ENCODE measurements at regions not wholly inside any gene's neighbourhood (a gene's known extent, or its start where the extent isn't known, plus 50 kb on each side); places are given as distances from the start of the nearest gene placed in this dataset.
"Not testable (repeated sequence)": the region's sequence is repeated elsewhere in the genome, so short reads cannot be mapped to it uniquely, and the experiment has no call there.

DNA sequence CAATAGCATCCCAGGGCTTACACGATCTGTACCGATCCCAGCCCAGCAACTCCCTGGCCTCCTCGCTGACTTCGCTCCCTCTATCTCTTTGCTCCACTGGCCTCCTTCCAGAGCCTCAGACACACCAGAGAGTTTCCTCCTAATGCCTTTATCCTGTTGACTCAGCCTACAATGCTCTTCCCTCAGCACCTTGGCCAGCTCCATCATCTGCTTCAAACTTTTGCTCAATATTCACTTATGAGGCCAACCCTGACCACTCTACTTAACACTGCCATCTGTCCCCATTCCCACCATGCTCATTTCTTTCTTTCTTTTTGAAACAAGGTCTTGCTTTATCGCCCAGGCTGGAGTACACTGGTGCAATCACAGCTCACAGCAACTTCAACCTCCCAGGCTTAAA lies 180.9 kb downstream of the CEP170 start:
- H3K27ac Mint-ChIP-seq (ENCODE audit: unreplicated experiment); H3K9me3 Mint-ChIP-seq (ENCODE audit: low read depth); H3K4me3 Mint-ChIP-seq (ENCODE audit: unreplicated experiment); DNase-seq (ENCODE audit: low spot score); H3K4me1 Mint-ChIP-seq (ENCODE audit: low read depth); H3K27me3 Mint-ChIP-seq (ENCODE audit: low read depth); H3K36me3 Mint-ChIP-seq (ENCODE audit: low read depth): not testable (repeated sequence)

DNA sequence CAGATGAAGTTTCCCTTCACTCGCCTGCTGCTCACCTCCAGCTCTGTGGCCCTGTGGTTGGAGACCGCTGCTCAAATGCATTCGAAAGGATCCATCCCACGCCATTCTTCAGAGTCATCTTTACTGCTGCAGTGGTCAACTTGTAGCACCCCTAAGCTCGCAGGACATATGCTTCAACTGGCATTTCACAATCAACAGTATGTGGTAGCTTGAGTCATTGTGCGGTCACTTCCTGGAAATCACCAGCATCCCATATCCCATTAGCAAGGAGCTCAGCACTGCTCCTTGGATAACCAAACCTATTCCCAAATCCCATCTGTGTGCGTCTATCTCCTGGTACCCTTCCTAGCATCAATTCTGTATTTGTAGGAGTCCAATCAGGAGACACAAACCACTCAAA lies 188.0 kb downstream of the CEP170 start:
- not testable (repeated sequence) for H3K4me1 Mint-ChIP-seq (ENCODE audit: low read depth); H3K36me3 Mint-ChIP-seq (ENCODE audit: low read depth)

DNA sequence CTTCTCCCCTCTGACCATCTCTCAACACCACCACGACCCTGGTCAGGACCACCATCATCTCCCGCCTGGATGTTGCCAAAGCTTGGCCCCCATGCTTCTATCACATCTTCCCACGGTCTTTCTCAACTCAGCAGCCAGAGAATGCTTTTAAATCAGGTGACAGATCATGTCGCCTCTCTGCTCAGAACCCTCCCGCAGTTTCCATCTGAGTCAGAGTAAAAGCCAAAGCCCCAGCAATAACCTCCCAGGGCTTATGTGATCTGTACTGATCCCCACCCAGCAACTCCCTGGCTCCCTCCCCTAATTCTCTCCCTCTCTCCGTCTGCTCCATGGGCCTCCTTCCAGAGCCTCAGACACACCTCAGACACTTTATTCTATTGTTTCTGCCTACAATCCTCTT lies 193.1 kb downstream of the CEP170 start:
- H3K4me1 Mint-ChIP-seq (ENCODE audit: low read depth); H3K9me3 Mint-ChIP-seq (ENCODE audit: low read depth); H3K27me3 Mint-ChIP-seq (ENCODE audit: low read depth); H3K36me3 Mint-ChIP-seq (ENCODE audit: low read depth); DNase-seq (ENCODE audit: low spot score); H3K27ac Mint-ChIP-seq (ENCODE audit: unreplicated experiment); H3K4me3 Mint-ChIP-seq (ENCODE audit: unreplicated experiment): not testable (repeated sequence)

More for the DNA sequence above, 188.0 kb downstream of the CEP170 start:
- H3K9me3 Mint-ChIP-seq (ENCODE audit: low read depth); H3K27ac Mint-ChIP-seq (ENCODE audit: unreplicated experiment); H3K27me3 Mint-ChIP-seq (ENCODE audit: low read depth); DNase-seq (ENCODE audit: low spot score); H3K4me3 Mint-ChIP-seq (ENCODE audit: unreplicated experiment): not testable (repeated sequence)

DNA sequence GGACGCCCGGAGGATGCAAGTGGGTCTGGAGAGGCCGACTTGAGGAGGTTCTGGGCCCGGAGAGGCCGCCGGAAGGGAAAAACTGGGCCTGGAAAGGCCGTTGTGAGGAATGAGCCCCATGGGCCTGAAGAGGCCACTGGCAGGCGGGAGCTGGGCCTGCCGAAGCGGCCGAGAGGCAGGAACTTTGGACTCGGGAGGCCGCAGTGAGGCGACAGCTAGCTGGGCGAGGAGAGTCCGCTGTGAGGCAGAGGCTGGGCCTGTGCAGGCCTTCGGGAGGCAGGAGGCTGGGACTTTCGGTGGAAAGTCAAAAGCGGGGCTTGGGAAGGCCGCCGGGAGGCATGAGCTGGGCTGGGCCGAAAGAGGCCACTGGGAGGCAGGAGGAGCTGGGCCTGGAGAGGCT lies 199.6 kb downstream of the CEP170 start:
- H3K27me3 Mint-ChIP-seq (ENCODE audit: low read depth); H3K4me3 Mint-ChIP-seq (ENCODE audit: unreplicated experiment): not testable (repeated sequence)

DNA sequence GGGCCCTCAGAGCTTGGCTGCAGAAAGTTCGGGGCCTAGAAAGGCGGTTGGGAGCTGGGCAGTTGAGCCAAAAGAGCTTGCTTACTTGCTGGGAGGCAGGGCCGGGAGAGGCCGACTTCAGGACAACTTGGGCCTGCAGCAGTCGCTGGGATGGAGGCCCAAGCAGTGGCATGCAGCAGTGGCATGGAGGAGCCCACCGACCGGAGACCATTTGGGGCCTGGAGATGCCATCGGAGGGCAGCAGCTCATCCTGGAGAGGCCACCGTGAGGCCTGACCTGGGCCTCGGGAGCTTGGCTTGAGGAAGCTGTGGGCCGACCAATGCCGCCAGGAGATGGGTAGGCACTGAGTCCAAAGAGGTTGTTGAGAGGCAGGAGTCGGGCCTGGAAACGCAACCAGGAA lies 200.0 kb downstream of the CEP170 start:
- not testable (repeated sequence) for H3K9me3 Mint-ChIP-seq (ENCODE audit: low read depth); H3K27ac Mint-ChIP-seq (ENCODE audit: unreplicated experiment); DNase-seq (ENCODE audit: low spot score); H3K4me3 Mint-ChIP-seq (ENCODE audit: unreplicated experiment); H3K4me1 Mint-ChIP-seq (ENCODE audit: low read depth); H3K27me3 Mint-ChIP-seq (ENCODE audit: low read depth); H3K36me3 Mint-ChIP-seq (ENCODE audit: low read depth)

More for the DNA sequence above, 199.6 kb downstream of the CEP170 start:
- H3K4me1 Mint-ChIP-seq (ENCODE audit: low read depth); H3K9me3 Mint-ChIP-seq (ENCODE audit: low read depth); DNase-seq (ENCODE audit: low spot score); H3K36me3 Mint-ChIP-seq (ENCODE audit: low read depth); H3K27ac Mint-ChIP-seq (ENCODE audit: unreplicated experiment): not testable (repeated sequence)

DNA sequence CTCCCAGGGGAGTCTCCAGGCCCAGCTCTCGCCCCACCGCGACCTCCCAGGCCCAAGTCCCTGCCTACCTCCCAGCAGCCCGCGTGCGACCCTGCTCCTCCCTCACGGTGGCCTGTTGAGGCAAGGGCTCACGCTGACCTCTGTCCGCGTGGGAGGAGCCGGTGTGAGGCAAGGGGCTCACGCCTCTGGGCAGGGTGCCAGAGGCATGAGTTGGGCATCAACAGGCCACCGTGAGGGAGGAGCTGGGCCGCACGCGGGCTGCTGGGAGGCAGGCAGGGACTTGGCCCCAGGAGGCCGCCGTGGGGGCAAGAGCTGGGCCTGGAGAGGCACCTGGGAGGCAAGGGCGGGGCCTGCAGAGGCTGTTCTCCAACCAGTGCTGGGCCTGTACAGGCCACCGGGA lies 200.4 kb downstream of the CEP170 start:
- not testable (repeated sequence) for H3K9me3 Mint-ChIP-seq (ENCODE audit: low read depth); H3K27ac Mint-ChIP-seq (ENCODE audit: unreplicated experiment); H3K4me1 Mint-ChIP-seq (ENCODE audit: low read depth); DNase-seq (ENCODE audit: low spot score); H3K36me3 Mint-ChIP-seq (ENCODE audit: low read depth); H3K27me3 Mint-ChIP-seq (ENCODE audit: low read depth); H3K4me3 Mint-ChIP-seq (ENCODE audit: unreplicated experiment)

DNA sequence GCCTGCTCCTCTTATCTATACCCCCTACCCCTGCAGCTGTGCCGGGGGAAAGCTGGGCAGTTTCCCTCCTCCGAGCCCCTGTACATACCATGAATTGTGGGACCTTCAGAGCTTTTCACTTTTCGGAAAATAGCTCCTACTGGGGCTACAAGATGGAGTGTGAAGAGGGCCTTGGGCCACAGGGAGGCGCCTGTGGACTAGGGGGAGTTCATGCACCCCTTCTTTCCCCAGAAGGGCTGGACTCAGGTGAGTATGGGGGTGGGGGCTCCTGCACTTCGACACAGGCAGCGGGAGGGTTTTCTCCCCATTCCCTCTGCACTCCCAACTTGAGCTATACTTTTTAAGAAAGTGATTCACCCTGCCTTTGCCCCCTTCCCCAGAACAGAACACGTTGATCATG lies 202.0 kb downstream of the CEP170 start:
- not testable (repeated sequence) for H3K4me1 Mint-ChIP-seq (ENCODE audit: low read depth); H3K27ac Mint-ChIP-seq (ENCODE audit: unreplicated experiment); H3K36me3 Mint-ChIP-seq (ENCODE audit: low read depth)

DNA sequence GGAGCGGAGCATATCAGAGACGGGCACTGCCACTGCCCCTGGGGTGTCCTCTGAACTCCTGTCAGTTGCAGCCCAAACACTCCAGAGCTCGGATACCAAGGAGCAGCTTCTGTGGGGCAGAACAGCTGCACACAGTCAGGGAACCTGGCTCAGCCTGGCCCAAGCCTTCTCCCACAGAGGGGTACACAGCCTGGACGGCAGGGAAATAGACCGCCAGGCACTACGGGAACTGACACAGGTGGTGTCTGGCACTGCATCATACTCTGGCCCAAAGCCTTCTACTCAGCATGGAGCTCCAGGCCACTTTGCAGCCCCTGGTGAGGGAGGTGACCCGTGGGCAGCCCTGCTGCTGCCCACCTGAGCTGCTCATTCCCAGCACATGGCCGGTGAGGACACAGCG lies 204.5 kb downstream of the CEP170 start:
- not testable (repeated sequence) for H3K4me1 Mint-ChIP-seq (ENCODE audit: low read depth); H3K27me3 Mint-ChIP-seq (ENCODE audit: low read depth); H3K27ac Mint-ChIP-seq (ENCODE audit: unreplicated experiment); H3K9me3 Mint-ChIP-seq (ENCODE audit: low read depth); H3K4me3 Mint-ChIP-seq (ENCODE audit: unreplicated experiment); DNase-seq (ENCODE audit: low spot score); H3K36me3 Mint-ChIP-seq (ENCODE audit: low read depth)

More for the DNA sequence above, 202.0 kb downstream of the CEP170 start:
- not testable (repeated sequence) for H3K27me3 Mint-ChIP-seq (ENCODE audit: low read depth); DNase-seq (ENCODE audit: low spot score); H3K4me3 Mint-ChIP-seq (ENCODE audit: unreplicated experiment); H3K9me3 Mint-ChIP-seq (ENCODE audit: low read depth)

DNA sequence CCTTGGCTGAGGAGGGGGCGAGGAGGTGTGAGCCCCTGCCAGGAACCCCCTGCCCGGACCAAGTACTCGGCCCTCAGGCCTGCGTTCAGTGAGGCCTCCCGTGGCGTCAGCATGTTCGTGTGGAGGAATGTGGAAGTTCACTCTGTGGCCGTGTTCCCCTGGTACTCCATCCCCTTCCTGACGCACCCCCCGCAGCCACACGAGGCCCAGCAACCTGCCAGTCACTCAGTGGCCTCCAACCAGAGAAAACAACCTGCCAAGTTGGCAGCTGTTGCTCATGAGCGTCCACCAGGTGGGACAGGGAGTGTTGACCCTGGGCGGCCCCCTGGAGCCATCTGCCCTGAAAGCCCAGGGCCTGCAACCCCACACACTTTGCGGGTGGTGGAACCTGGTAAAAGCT lies 205.4 kb downstream of the CEP170 start:
- not testable (repeated sequence) for H3K4me1 Mint-ChIP-seq (ENCODE audit: low read depth); H3K27ac Mint-ChIP-seq (ENCODE audit: unreplicated experiment); DNase-seq (ENCODE audit: low spot score); H3K9me3 Mint-ChIP-seq (ENCODE audit: low read depth); H3K4me3 Mint-ChIP-seq (ENCODE audit: unreplicated experiment); H3K36me3 Mint-ChIP-seq (ENCODE audit: low read depth); H3K27me3 Mint-ChIP-seq (ENCODE audit: low read depth)

DNA sequence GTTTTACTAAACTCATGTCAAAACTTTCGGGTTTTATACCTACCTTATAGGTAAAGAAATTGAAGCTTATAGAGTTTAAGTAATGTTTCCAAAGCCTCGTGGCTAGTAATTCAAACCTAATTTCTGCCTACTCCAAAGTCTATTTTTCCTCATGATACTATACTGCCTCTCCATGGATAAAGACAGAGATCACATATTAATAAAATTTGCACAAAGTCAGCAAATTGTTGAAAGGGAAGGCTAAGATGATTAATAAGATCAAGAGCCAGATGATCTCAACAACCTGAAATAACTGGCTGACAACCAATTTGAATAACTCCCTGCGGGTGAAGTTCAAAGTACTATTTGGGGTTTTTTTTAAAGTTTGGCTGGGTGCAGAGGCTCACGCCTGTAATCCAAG lies 233.7 kb downstream of the CEP170 start:
- not testable (repeated sequence) for H3K27me3 Mint-ChIP-seq (ENCODE audit: low read depth); DNase-seq (ENCODE audit: low spot score); H3K4me1 Mint-ChIP-seq (ENCODE audit: low read depth); H3K4me3 Mint-ChIP-seq (ENCODE audit: unreplicated experiment); H3K36me3 Mint-ChIP-seq (ENCODE audit: low read depth); H3K9me3 Mint-ChIP-seq (ENCODE audit: low read depth); H3K27ac Mint-ChIP-seq (ENCODE audit: unreplicated experiment)

DNA sequence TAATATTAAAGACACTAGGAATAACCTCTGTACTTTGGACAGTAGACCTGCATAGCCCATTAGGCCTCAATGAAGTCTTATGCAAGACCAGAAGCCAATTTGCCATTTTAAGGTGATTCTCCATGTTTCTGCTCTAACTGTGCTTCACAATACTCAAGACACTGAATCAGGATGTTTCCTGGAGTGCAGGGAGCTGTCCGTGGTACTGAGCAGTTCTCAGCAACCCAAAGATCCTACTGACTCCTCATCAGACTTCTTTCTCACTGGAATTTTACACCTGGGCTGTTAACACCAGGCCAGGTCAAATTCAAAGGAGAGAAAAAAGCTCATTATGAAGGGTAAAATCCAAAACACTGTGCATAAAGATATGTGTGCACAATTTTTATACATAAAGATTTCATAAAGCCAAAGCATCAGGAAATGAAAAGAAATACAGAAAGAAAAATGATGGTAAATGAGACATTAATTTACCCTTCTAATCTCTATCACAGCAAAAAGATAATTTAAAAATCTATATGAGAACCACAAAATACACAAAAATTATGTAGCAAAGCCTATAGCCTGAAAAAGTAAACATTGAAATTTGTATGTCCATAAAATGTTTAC lies 235.9 kb downstream of the CEP170 start:
- not testable (repeated sequence) for H3K36me3 Mint-ChIP-seq (ENCODE audit: low read depth); H3K4me1 Mint-ChIP-seq (ENCODE audit: low read depth); DNase-seq (ENCODE audit: low spot score); H3K27ac Mint-ChIP-seq (ENCODE audit: unreplicated experiment); H3K9me3 Mint-ChIP-seq (ENCODE audit: low read depth); H3K27me3 Mint-ChIP-seq (ENCODE audit: low read depth); H3K4me3 Mint-ChIP-seq (ENCODE audit: unreplicated experiment)

DNA sequence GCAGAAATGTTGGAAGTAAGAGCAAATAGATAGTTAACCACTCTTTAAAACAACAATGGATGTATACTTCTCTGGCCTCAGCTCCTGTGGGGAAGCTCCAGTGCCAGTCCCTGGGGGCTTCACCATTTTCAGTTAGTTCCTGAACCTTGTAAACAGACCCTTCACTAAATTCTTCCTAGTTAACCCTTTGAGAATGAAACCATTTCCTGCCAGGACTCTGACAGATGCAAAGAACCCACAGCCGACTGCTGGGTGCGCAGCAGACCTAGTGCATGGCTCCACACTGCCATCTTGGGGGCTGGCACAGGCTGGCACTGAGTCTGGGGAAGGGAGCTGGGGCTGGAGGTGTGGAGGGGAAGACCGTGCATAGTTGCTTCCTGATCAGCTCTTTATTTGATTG lies 244.4 kb downstream of the CEP170 start:
- H3K36me3 Mint-ChIP-seq (ENCODE audit: low read depth); DNase-seq (ENCODE audit: low spot score); H3K4me3 Mint-ChIP-seq (ENCODE audit: unreplicated experiment); H3K27me3 Mint-ChIP-seq (ENCODE audit: low read depth); H3K4me1 Mint-ChIP-seq (ENCODE audit: low read depth); H3K27ac Mint-ChIP-seq (ENCODE audit: unreplicated experiment); H3K9me3 Mint-ChIP-seq (ENCODE audit: low read depth): not testable (repeated sequence)

DNA sequence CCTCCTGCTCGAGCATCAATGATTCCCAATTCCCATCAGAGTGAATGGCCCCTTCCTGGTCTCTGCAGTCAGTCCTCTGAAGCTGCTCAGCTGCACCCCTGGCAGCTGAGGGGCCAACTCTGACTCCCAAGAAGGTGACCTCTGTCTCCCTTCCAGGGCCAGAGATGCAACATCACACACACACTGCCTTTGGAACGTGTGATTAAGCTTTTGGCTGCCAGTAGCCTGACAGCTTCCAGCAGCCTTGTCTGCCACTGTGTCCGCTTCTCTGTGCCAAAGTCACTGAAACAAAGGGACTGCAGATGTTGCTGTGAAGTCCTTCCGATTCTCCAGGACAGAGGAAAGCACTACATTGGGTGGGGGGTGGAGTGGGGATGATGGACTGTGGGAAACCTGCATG lies 254.1 kb downstream of the CEP170 start:
- H3K27ac Mint-ChIP-seq (ENCODE audit: unreplicated experiment); H3K36me3 Mint-ChIP-seq (ENCODE audit: low read depth); H3K4me3 Mint-ChIP-seq (ENCODE audit: unreplicated experiment); H3K4me1 Mint-ChIP-seq (ENCODE audit: low read depth); H3K27me3 Mint-ChIP-seq (ENCODE audit: low read depth); H3K9me3 Mint-ChIP-seq (ENCODE audit: low read depth); DNase-seq (ENCODE audit: low spot score): not testable (repeated sequence)

DNA sequence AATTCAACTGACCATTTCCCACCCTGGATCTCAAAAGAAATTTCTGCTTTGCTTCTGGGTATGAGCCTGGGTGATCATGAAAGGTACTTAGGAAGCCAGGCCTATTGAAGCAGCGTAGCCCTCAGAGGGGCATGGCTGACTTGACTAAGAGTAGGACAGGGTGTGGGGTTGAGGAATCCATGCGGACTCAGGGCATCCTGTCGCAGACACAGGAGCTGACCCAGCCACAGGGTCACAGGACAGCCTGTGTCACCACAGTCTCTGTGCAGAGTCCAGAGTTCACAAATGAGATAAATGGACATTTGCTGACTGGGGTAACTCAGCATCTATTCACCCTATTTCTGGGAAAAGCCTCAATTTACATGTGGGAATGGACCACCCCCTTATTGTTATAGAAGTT lies 262.3 kb downstream of the CEP170 start:
- not testable (repeated sequence) for H3K4me3 Mint-ChIP-seq (ENCODE audit: unreplicated experiment); H3K9me3 Mint-ChIP-seq (ENCODE audit: low read depth); H3K4me1 Mint-ChIP-seq (ENCODE audit: low read depth); H3K27ac Mint-ChIP-seq (ENCODE audit: unreplicated experiment); DNase-seq (ENCODE audit: low spot score); H3K27me3 Mint-ChIP-seq (ENCODE audit: low read depth); H3K36me3 Mint-ChIP-seq (ENCODE audit: low read depth)

All from chondrocyte (in vitro differentiated cells).